ENCODE measurements at regions not wholly inside any gene's neighbourhood (a gene's known extent, or its start where the extent isn't known, plus 50 kb on each side); places are given as distances from the start of the nearest gene placed in this dataset.

DNA sequence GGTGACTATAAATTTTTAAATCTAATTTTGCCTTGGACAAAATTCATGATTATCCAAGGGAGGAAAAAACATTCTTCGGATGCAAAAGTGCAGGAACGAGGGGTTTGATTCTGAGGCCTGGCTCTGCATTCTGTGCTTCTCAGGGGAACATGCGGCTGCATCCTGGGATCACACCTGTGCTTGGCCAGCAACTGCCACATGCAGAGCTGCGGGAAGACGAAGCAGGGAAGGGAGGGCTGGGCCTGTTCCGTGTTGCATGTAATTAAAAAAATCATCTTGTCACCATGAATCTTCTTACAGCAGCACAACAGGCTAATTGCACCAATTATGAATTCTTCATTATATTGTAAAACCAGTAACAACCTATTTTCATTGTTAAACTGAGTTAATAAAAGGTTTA, 158.0 kb upstream of the ALKAL2 start:
- no peak for ATAC-seq
- TF ChIP-seq ZFP3 (CRISPR knock-in tag; IDR thresholded peaks at IDR 0.05) = no peak
- no peak for TF ChIP-seq GLIS3 (CRISPR knock-in tag; IDR thresholded peaks at IDR 0.05)
- TF ChIP-seq ZNF70 (CRISPR knock-in tag; IDR thresholded peaks at IDR 0.05) = no peak
- no peak for TF ChIP-seq ZNF565 (CRISPR knock-in tag; conservative IDR thresholded peaks at IDR 0.05; ENCODE audit: low read depth)
- TF ChIP-seq, protein P1, sequence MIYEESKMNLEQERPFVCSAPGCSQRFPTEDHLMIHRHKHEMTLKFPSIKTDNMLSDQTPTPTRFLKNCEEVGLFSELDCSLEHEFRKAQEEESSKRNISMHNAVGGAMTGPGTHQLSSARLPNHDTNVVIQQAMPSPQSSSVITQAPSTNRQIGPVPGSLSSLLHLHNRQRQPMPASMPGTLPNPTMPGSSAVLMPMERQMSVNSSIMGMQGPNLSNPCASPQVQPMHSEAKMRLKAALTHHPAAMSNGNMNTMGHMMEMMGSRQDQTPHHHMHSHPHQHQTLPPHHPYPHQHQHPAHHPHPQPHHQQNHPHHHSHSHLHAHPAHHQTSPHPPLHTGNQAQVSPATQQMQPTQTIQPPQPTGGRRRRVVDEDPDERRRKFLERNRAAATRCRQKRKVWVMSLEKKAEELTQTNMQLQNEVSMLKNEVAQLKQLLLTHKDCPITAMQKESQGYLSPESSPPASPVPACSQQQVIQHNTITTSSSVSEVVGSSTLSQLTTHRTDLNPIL (CRISPR knock-in tag; IDR thresholded peaks at IDR 0.05; ENCODE audit: low read depth) = no peak
- no peak for TF ChIP-seq CSDC2 (CRISPR knock-in tag; IDR thresholded peaks at IDR 0.05)
- TF ChIP-seq, protein P2, sequence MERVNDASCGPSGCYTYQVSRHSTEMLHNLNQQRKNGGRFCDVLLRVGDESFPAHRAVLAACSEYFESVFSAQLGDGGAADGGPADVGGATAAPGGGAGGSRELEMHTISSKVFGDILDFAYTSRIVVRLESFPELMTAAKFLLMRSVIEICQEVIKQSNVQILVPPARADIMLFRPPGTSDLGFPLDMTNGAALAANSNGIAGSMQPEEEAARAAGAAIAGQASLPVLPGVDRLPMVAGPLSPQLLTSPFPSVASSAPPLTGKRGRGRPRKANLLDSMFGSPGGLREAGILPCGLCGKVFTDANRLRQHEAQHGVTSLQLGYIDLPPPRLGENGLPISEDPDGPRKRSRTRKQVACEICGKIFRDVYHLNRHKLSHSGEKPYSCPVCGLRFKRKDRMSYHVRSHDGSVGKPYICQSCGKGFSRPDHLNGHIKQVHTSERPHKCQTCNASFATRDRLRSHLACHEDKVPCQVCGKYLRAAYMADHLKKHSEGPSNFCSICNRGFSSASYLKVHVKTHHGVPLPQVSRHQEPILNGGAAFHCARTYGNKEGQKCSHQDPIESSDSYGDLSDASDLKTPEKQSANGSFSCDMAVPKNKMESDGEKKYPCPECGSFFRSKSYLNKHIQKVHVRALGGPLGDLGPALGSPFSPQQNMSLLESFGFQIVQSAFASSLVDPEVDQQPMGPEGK (CRISPR knock-in tag; IDR thresholded peaks at IDR 0.05; ENCODE audit: borderline replicate concordance) = no peak

DNA sequence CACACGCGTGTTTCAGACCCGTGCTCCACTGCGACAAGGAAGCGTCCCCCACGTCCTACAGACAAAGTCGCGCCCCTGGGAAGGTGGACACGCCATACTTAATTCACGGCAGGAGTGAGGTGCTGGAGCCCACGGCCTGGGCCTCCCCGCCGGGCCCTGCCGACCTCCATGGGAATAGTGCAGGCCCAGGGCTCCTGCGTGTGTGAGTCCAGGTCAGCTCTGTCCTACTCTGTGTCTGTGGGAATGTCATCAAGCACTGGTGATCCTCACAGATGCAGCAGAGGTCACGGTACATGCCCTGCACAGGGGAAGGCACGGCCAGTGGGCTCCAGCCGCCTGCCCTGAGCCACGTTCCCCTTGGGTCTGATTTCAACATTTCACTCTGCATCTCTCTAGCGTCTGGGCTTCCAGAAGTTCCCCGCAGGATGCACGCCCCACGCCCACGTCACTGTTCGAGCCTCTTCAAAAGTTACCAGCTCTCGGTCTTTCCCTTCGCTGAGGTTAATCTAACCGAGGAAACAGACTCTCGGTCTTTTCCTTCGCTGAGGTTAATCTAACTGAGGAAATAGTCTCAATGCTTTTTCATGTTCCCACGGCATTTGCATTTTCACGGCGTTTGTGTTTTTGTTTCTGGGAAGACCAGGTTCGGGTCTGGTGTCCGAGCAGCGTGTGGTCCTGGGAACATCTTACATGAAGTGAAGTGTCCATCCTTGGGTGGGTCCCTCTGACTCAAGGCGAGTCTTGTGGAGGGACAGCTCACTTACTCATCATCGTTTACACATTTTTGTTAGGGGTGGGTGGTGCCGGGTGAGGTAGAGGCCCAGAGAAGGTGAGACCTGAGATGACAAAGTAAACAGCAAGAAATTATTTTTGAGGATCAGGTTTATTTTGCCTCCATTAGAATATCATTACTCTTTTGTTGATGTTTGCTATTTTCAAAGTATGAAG, 157.3 kb upstream of the ALKAL2 start:
- ATAC-seq = no peak
- TF ChIP-seq RARB (CRISPR knock-in tag; IDR thresholded peaks at IDR 0.05) = no peak
- TF ChIP-seq, protein P1 (CRISPR knock-in tag; IDR thresholded peaks at IDR 0.05; ENCODE audit: low read depth) = no peak
- no peak for TF ChIP-seq TCF4 (CRISPR knock-in tag; IDR thresholded peaks at IDR 0.05; ENCODE audit: borderline replicate concordance)
- TF ChIP-seq, protein P3, sequence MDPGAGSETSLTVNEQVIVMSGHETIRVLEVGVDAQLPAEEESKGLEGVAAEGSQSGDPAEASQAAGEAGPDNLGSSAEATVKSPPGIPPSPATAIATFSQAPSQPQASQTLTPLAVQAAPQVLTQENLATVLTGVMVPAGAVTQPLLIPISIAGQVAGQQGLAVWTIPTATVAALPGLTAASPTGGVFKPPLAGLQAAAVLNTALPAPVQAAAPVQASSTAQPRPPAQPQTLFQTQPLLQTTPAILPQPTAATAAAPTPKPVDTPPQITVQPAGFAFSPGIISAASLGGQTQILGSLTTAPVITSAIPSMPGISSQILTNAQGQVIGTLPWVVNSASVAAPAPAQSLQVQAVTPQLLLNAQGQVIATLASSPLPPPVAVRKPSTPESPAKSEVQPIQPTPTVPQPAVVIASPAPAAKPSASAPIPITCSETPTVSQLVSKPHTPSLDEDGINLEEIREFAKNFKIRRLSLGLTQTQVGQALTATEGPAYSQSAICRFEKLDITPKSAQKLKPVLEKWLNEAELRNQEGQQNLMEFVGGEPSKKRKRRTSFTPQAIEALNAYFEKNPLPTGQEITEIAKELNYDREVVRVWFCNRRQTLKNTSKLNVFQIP (CRISPR knock-in tag; IDR thresholded peaks at IDR 0.05; ENCODE audit: borderline replicate concordance, low read depth) = no peak
- TF ChIP-seq ISL1 (CRISPR knock-in tag; IDR thresholded peaks at IDR 0.05) = no peak
- no peak for TF ChIP-seq BACH2 (CRISPR knock-in tag; IDR thresholded peaks at IDR 0.05; ENCODE audit: borderline replicate concordance)
- TF ChIP-seq SNAI2 (CRISPR knock-in tag; IDR thresholded peaks at IDR 0.05) = no peak
- TF ChIP-seq CSDC2 (CRISPR knock-in tag; IDR thresholded peaks at IDR 0.05) = no peak
- TF ChIP-seq GLIS3 (CRISPR knock-in tag; IDR thresholded peaks at IDR 0.05) = no peak
- no peak for TF ChIP-seq ZC3H10 (CRISPR knock-in tag; IDR thresholded peaks at IDR 0.05)
- TF ChIP-seq, protein P4, sequence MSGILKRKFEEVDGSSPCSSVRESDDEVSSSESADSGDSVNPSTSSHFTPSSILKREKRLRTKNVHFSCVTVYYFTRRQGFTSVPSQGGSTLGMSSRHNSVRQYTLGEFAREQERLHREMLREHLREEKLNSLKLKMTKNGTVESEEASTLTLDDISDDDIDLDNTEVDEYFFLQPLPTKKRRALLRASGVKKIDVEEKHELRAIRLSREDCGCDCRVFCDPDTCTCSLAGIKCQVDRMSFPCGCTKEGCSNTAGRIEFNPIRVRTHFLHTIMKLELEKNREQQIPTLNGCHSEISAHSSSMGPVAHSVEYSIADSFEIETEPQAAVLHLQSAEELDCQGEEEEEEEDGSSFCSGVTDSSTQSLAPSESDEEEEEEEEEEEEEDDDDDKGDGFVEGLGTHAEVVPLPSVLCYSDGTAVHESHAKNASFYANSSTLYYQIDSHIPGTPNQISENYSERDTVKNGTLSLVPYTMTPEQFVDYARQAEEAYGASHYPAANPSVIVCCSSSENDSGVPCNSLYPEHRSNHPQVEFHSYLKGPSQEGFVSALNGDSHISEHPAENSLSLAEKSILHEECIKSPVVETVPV (CRISPR knock-in tag; IDR thresholded peaks at IDR 0.05) = no peak
- TF ChIP-seq TOX (CRISPR knock-in tag; IDR thresholded peaks at IDR 0.05; ENCODE audit: borderline replicate concordance) = no peak
- no peak for TF ChIP-seq OSR1 (CRISPR knock-in tag; IDR thresholded peaks at IDR 0.05)
- TF ChIP-seq ESRRG (CRISPR knock-in tag; IDR thresholded peaks at IDR 0.05) = no peak
- TF ChIP-seq PPARA (CRISPR knock-in tag; IDR thresholded peaks at IDR 0.05; ENCODE audit: borderline replicate concordance) = no peak

DNA sequence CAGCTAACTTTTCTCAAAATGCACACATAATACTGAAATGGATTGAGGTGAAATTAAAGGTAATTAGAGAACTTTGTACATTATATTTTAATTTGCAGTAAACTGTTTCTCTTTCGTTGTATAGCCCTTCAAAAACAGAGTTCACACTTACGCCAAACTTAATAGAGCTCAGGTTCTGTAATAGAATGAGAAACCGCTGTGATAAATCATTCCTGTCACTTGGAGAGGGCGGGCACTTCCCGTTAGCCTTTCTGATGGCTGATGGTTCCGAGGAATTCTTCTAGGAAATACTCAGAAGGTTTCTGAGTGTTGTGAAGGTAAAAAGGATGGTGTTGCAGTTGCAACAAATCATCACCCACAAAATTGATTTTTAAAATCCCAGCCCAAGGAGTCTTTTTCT, 155.8 kb upstream of the ALKAL2 start:
- ATAC-seq = no peak
- TF ChIP-seq SNAI2 (CRISPR knock-in tag; IDR thresholded peaks at IDR 0.05) (no peak), ZNF70 (CRISPR knock-in tag; IDR thresholded peaks at IDR 0.05) (no peak), ZFP30 (CRISPR knock-in tag; IDR thresholded peaks at IDR 0.05) (no peak), ZC3H10 (CRISPR knock-in tag; IDR thresholded peaks at IDR 0.05) (no peak), TCF4 (CRISPR knock-in tag; IDR thresholded peaks at IDR 0.05; ENCODE audit: borderline replicate concordance) (no peak)

DNA sequence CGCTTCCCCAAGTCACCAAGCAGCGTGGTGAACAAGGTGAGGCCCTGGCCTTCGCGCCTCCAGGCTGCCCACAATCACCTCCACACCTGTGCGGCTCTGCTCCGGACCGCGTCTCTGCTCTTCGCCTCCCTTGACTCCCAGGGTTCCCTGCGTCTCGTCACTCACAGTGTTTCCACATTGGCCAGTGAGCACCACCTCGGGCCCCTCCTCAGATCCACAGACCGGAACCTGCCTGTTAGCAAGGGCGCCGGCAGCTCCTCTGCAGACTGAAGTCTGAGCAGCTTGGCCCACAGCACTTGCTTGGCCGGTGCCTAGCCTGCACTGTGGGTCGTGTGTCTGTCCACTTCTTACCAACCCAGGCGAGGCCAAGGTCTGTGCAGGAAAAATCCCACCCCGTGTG, 155.3 kb upstream of the ALKAL2 start:
- no peak for ATAC-seq
- TF ChIP-seq SNAI2 (CRISPR knock-in tag; IDR thresholded peaks at IDR 0.05) = no peak
- no peak for TF ChIP-seq CSDC2 (CRISPR knock-in tag; IDR thresholded peaks at IDR 0.05)
- TF ChIP-seq ZFP3 (CRISPR knock-in tag; IDR thresholded peaks at IDR 0.05) = no peak
- TF ChIP-seq, protein P5, sequence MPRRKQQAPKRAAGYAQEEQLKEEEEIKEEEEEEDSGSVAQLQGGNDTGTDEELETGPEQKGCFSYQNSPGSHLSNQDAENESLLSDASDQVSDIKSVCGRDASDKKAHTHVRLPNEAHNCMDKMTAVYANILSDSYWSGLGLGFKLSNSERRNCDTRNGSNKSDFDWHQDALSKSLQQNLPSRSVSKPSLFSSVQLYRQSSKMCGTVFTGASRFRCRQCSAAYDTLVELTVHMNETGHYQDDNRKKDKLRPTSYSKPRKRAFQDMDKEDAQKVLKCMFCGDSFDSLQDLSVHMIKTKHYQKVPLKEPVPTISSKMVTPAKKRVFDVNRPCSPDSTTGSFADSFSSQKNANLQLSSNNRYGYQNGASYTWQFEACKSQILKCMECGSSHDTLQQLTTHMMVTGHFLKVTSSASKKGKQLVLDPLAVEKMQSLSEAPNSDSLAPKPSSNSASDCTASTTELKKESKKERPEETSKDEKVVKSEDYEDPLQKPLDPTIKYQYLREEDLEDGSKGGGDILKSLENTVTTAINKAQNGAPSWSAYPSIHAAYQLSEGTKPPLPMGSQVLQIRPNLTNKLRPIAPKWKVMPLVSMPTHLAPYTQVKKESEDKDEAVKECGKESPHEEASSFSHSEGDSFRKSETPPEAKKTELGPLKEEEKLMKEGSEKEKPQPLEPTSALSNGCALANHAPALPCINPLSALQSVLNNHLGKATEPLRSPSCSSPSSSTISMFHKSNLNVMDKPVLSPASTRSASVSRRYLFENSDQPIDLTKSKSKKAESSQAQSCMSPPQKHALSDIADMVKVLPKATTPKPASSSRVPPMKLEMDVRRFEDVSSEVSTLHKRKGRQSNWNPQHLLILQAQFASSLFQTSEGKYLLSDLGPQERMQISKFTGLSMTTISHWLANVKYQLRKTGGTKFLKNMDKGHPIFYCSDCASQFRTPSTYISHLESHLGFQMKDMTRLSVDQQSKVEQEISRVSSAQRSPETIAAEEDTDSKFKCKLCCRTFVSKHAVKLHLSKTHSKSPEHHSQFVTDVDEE (CRISPR knock-in tag; IDR thresholded peaks at IDR 0.05) = no peak
- TF ChIP-seq OSR1 (CRISPR knock-in tag; IDR thresholded peaks at IDR 0.05) = no peak
